Naive thymus-derived CD4-positive, alpha-beta T cell (primary cell): ENCODE measurements at regions not wholly inside any gene's neighbourhood (a gene's known extent, or its start where the extent isn't known, plus 50 kb on each side); places are given as distances from the start of the nearest gene placed in this dataset.
"Not testable (repeated sequence)": the region's sequence is repeated elsewhere in the genome, so short reads cannot be mapped to it uniquely, and the experiment has no call there.

Experiments used
- ATAC-seq: fragments of 150-1000 bp; cut with Tn5 transposase; 2 replicates; pipeline ENCODE4 v1.10.0; 2021; ENCODE audit warnings: mild to moderate bottlenecking, moderate library complexity
- CTCF ChIA-PET: fragments of 350-600 bp; sonication (Branson Sonifier 250); formaldehyde crosslinking; loops from one replicate; lab custom pipeline; 2021; ENCODE audit warnings: antibody characterized with exemption; lab: Charles Lee
- POLR2A ChIA-PET: fragments of 350-600 bp; sonication (Branson Sonifier 250); formaldehyde crosslinking; loops from one replicate; lab custom pipeline; 2021; ENCODE audit warnings: antibody characterized with exemption, inconsistent platforms; lab: Charles Lee
- DNase-seq, 9 donors: peaks; one replicate each; pipeline versions ENCODE4 v3.0.0 to v3.0.0-alpha.2; 2020 to 2022; ENCODE audit warnings: mixed read lengths in 1 of 9
- H3K27ac ChIP-seq: one replicate; pipeline ENCODE4 v1.7.0; 2013; ENCODE audit warnings: mild to moderate bottlenecking, low read depth, low read length, moderate library complexity
- H3K27me3 ChIP-seq, 2 donors: one replicate each; pipeline ENCODE4 v1.7.0; 2013; ENCODE audit warnings: low read length in 2 of 2, mild to moderate bottlenecking in 2 of 2, moderate library complexity in 2 of 2; ENCODE audit not compliant: control insufficient read depth in 2 of 2, insufficient read depth in 2 of 2
- H3K36me3 ChIP-seq, 3 experiments: 1 replicate in 2 of 3; 2 replicates in 1 of 3; pipeline ENCODE4 v1.7.0; 2013; ENCODE audit warnings: low read length in 3 of 3, mild to moderate bottlenecking in 3 of 3, moderate library complexity in 1 of 3; ENCODE audit not compliant: insufficient read depth in 3 of 3, control insufficient read depth in 2 of 3
- H3K4me1 ChIP-seq, 2 donors: one replicate each; pipeline ENCODE4 v1.7.0; 2013; ENCODE audit warnings: low read length in 2 of 2, mild to moderate bottlenecking in 2 of 2, moderate library complexity in 1 of 2; ENCODE audit not compliant: control insufficient read depth in 2 of 2, insufficient read depth in 2 of 2
- H3K4me3 ChIP-seq: 2 replicates; pipeline ENCODE4 v1.7.0; 2013; ENCODE audit warnings: mild to moderate bottlenecking, low read length
- H3K9me3 ChIP-seq, 3 experiments: 1 replicate in 2 of 3; 2 replicates in 1 of 3; pipeline ENCODE4 v1.7.0; 2013; ENCODE audit warnings: low read length in 3 of 3; ENCODE audit not compliant: control insufficient read depth in 2 of 3
- H3K27ac Mint-ChIP-seq, 9 donors: one replicate each; pipeline ENCODE4 v1.8.0; 2020 to 2022; ENCODE audit warnings: mixed read lengths in 9 of 9, mild to moderate bottlenecking in 8 of 9, moderate library complexity in 5 of 9, inconsistent platforms in 2 of 9
- H3K27me3 Mint-ChIP-seq, 5 donors: one replicate each; pipeline ENCODE4 v1.8.0; 2021 to 2022; ENCODE audit warnings: mixed read lengths in 5 of 5, mild to moderate bottlenecking in 1 of 5
- H3K36me3 Mint-ChIP-seq, 5 donors: one replicate each; pipeline ENCODE4 v1.8.0; 2020 to 2022; ENCODE audit warnings: mixed read lengths in 5 of 5, mild to moderate bottlenecking in 3 of 5, inconsistent platforms in 1 of 5
- H3K4me1 Mint-ChIP-seq, 7 donors: one replicate each; pipeline ENCODE4 v1.8.0; 2020 to 2022; ENCODE audit warnings: mixed read lengths in 7 of 7, mild to moderate bottlenecking in 3 of 7, inconsistent platforms in 1 of 7
- H3K4me3 Mint-ChIP-seq, 10 donors: one replicate each; pipeline ENCODE4 v1.8.0; 2020 to 2022; ENCODE audit warnings: mild to moderate bottlenecking in 10 of 10, mixed read lengths in 10 of 10, moderate library complexity in 6 of 10, inconsistent platforms in 2 of 10
- H3K9me3 Mint-ChIP-seq, 11 donors: one replicate each; pipeline ENCODE4 v1.8.0; 2020 to 2022; ENCODE audit warnings: mixed read lengths in 11 of 11, mild to moderate bottlenecking in 4 of 11, inconsistent platforms in 1 of 11, moderate library complexity in 1 of 11
- intact Hi-C, 2 donors: fragments of 100-400 bp; cut with micrococcal nuclease; formaldehyde crosslinking; loops; one replicate each; pipeline ENCODE4 v1.15.1; 2023

GRCh38 chr16:88145824-88146405 lies 194.7 kb downstream of the BANP start:
- H3K4me3 Mint-ChIP-seq, H3K36me3 ChIP-seq, H3K27me3 ChIP-seq, H3K36me3 Mint-ChIP-seq, intact Hi-C loops, DNase-seq, CTCF ChIA-PET, ATAC-seq, H3K9me3 Mint-ChIP-seq, H3K4me1 Mint-ChIP-seq, H3K4me1 ChIP-seq, H3K27me3 Mint-ChIP-seq, H3K9me3 ChIP-seq, H3K27ac ChIP-seq, H3K27ac Mint-ChIP-seq, POLR2A ChIA-PET, H3K4me3 ChIP-seq: not testable (repeated sequence)

GRCh38 chr16:88148078-88148477 lies 196.8 kb downstream of the BANP start:
- POLR2A ChIA-PET, H3K27me3 ChIP-seq, ATAC-seq, H3K27ac ChIP-seq, DNase-seq, H3K4me3 Mint-ChIP-seq, CTCF ChIA-PET, H3K4me1 ChIP-seq, H3K9me3 ChIP-seq, H3K27ac Mint-ChIP-seq, intact Hi-C loops, H3K36me3 ChIP-seq, H3K27me3 Mint-ChIP-seq, H3K36me3 Mint-ChIP-seq, H3K9me3 Mint-ChIP-seq, H3K4me1 Mint-ChIP-seq, H3K4me3 ChIP-seq: not testable (repeated sequence)

GRCh38 chr16:88148682-88149081 lies 197.4 kb downstream of the BANP start:
- intact Hi-C loops, H3K4me3 Mint-ChIP-seq, H3K27ac ChIP-seq, H3K27me3 Mint-ChIP-seq, H3K27ac Mint-ChIP-seq, POLR2A ChIA-PET, ATAC-seq, H3K27me3 ChIP-seq, CTCF ChIA-PET, DNase-seq, H3K9me3 ChIP-seq, H3K9me3 Mint-ChIP-seq, H3K36me3 Mint-ChIP-seq, H3K4me1 Mint-ChIP-seq, H3K36me3 ChIP-seq, H3K4me1 ChIP-seq, H3K4me3 ChIP-seq: not testable (repeated sequence)

GRCh38 chr16:88149158-88149603 lies 197.9 kb downstream of the BANP start:
- POLR2A ChIA-PET, H3K4me1 ChIP-seq, H3K9me3 ChIP-seq, H3K36me3 Mint-ChIP-seq, H3K27ac ChIP-seq, H3K4me3 ChIP-seq, H3K4me3 Mint-ChIP-seq, H3K27me3 ChIP-seq, H3K36me3 ChIP-seq, ATAC-seq, H3K4me1 Mint-ChIP-seq, intact Hi-C loops, DNase-seq, CTCF ChIA-PET, H3K27me3 Mint-ChIP-seq, H3K27ac Mint-ChIP-seq, H3K9me3 Mint-ChIP-seq: not testable (repeated sequence)

- H3K27ac ChIP-seq, H3K36me3 Mint-ChIP-seq, H3K4me1 ChIP-seq, POLR2A ChIA-PET, DNase-seq, H3K27me3 Mint-ChIP-seq, CTCF ChIA-PET, H3K9me3 ChIP-seq, H3K4me3 ChIP-seq, H3K27me3 ChIP-seq, H3K27ac Mint-ChIP-seq, intact Hi-C loops, H3K4me1 Mint-ChIP-seq, H3K9me3 Mint-ChIP-seq, H3K4me3 Mint-ChIP-seq, H3K36me3 ChIP-seq, ATAC-seq: not testable (repeated sequence)
These were observed 198.4 kb downstream of the BANP start for GRCh38 chr16:88149663-88150062.

- H3K4me1 ChIP-seq, ATAC-seq, H3K27me3 ChIP-seq, H3K36me3 ChIP-seq, H3K27ac Mint-ChIP-seq, H3K4me3 ChIP-seq, H3K9me3 ChIP-seq, intact Hi-C loops, H3K9me3 Mint-ChIP-seq, H3K36me3 Mint-ChIP-seq, H3K27ac ChIP-seq, DNase-seq, CTCF ChIA-PET, H3K4me1 Mint-ChIP-seq, H3K4me3 Mint-ChIP-seq, H3K27me3 Mint-ChIP-seq, POLR2A ChIA-PET: not testable (repeated sequence)
These were observed 199.4 kb downstream of the BANP start for GRCh38 chr16:88150456-88151128.

GRCh38 chr16:88151129-88151499 lies 199.9 kb downstream of the BANP start:
- H3K36me3 Mint-ChIP-seq, ATAC-seq, POLR2A ChIA-PET, H3K4me1 ChIP-seq, H3K4me3 Mint-ChIP-seq, H3K27ac Mint-ChIP-seq, DNase-seq, H3K9me3 Mint-ChIP-seq, H3K4me3 ChIP-seq, intact Hi-C loops, H3K27ac ChIP-seq, H3K9me3 ChIP-seq, H3K4me1 Mint-ChIP-seq, H3K36me3 ChIP-seq, CTCF ChIA-PET, H3K27me3 Mint-ChIP-seq, H3K27me3 ChIP-seq: not testable (repeated sequence)
